DOHH2 (cell line): ENCODE measurements at regions not wholly inside any gene's neighbourhood (a gene's known extent, or its start where the extent isn't known, plus 50 kb on each side); places are given as distances from the start of the nearest gene placed in this dataset.

Experiments
- H3F3A ChIP-seq: fragments of 200-600 bp; sonication (generic), shearing (Covaris generic); 2 replicates; pipeline ENCODE4 v1.6.0; 2016; ENCODE audit warnings: antibody characterized with exemption, mild to moderate bottlenecking; ENCODE audit not compliant: control insufficient read depth, insufficient read depth
- H3K27ac ChIP-seq: fragments of 200-600 bp; sonication (generic); 2 replicates; pipeline ENCODE4 v1.5.1; 2014; ENCODE audit warnings: low read depth, mild to moderate bottlenecking, low read length, moderate library complexity
- H3K27me3 ChIP-seq: fragments of 200-600 bp; sonication (generic); 2 replicates; pipeline ENCODE4 v1.6.1; 2014; ENCODE audit warnings: mild to moderate bottlenecking, low read length, mixed read lengths; ENCODE audit not compliant: control insufficient read depth
- H3K36me3 ChIP-seq: fragments of 200-600 bp; sonication (generic); 2 replicates; pipeline ENCODE4 v1.6.1; 2014; ENCODE audit warnings: mild to moderate bottlenecking, low read length, moderate library complexity, mixed read lengths; ENCODE audit not compliant: control insufficient read depth
- H3K4me1 ChIP-seq: fragments of 200-600 bp; sonication (generic); 2 replicates; pipeline ENCODE4 v1.6.1; 2014; ENCODE audit warnings: mild to moderate bottlenecking, low read length, mixed read lengths; ENCODE audit not compliant: control insufficient read depth
- H3K4me2 ChIP-seq: fragments of 200-600 bp; sonication (generic); 2 replicates; pipeline ENCODE4 v1.6.0; 2014; ENCODE audit warnings: mild to moderate bottlenecking, low read length, moderate library complexity
- H3K4me3 ChIP-seq: fragments of 200-600 bp; sonication (generic); 2 replicates; pipeline ENCODE4 v1.5.1; 2014; ENCODE audit warnings: mild to moderate bottlenecking, low read length, mixed read lengths
- H3K79me2 ChIP-seq: fragments of 200-600 bp; sonication (generic); 2 replicates; pipeline ENCODE4 v1.6.1; 2014; ENCODE audit warnings: mild to moderate bottlenecking, low read length, mixed read lengths; ENCODE audit not compliant: control insufficient read depth
- H3K9me2 ChIP-seq: fragments of 200-600 bp; sonication (generic); replicated peaks from 2 replicates; pipeline ENCODE4 v1.6.1; 2014; ENCODE audit warnings: mild to moderate bottlenecking, low read length, mixed read lengths; ENCODE audit not compliant: control insufficient read depth
- H3K9me3 ChIP-seq: fragments of 200-600 bp; sonication (generic); 2 replicates; pipeline ENCODE4 v1.6.1; 2014; ENCODE audit warnings: antibody characterized with exemption, low read length, mixed read lengths; ENCODE audit not compliant: control insufficient read depth, insufficient read depth
- H4K20me1 ChIP-seq: fragments of 200-600 bp; sonication (generic); 2 replicates; pipeline ENCODE4 v1.6.0; 2014; ENCODE audit warnings: low read depth, mild to moderate bottlenecking, antibody characterized with exemption, low read length, moderate library complexity; ENCODE audit not compliant: control insufficient read depth, insufficient read depth
- CTCF ChIP-seq: fragments of 200-600 bp; sonication (generic); IDR thresholded peaks from one replicate; pipeline ENCODE4 v1.5.1; 2014; ENCODE audit warnings: antibody characterized with exemption, mild to moderate bottlenecking, low read depth, low read length; ENCODE audit not compliant: poor library complexity, severe bottlenecking
- EZH2phosphoT487 ChIP-seq: fragments of 200-600 bp; sonication (generic); IDR thresholded peaks from 2 replicates; pipeline ENCODE4 v1.6.1; 2017; ENCODE audit warnings: borderline replicate concordance, mild to moderate bottlenecking, antibody characterized with exemption, low read length, moderate library complexity, mixed read lengths

DNA sequence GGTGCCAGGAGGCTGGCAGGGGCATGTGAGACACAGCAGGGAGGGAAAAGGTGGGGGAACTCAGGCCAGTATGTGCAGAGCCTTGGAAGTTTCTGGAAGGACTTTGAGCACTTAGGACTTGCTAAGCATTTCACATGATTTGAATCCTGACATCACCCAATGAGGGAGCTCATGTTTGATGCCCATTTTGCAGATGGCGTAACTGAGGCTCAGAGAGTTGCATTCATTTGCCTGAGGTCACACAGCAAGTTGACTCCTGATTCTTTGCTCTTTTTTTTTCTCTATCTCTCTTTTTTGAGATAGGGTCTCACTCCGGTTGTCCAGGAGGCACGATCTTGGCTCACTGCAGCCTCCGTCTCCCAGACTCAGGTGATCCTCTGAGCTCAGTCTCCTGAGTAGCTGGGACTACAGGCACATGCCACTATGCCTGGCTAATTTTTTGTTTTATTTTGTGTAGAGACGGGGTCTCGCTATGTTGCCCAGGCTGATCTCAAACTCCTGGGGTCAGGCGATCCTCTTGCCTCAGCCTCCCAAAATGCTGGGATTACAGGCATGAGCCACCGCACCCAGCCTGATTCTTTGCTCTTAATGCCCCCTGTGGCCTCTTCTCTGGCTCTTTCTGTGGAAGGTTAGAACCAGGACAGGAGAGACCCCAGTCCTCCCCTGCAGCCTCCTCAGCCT, 246.1 kb downstream of the RBM19 start:
- Histone ChIP-seq H4K20me1 (no peaks in the 10 kb centered on the region), H3K36me3 (no peaks in the 10 kb centered on the region), H3K27me3 (no peaks in the 10 kb centered on the region), H3K9me3 (no peaks in the 10 kb centered on the region), H3K79me2 (no peaks in the 10 kb centered on the region), H3K9me2 (no peaks in the 10 kb centered on the region), H3F3A (no peaks in the 10 kb centered on the region), H3K4me2 (no peak overlapping the region), H3K27ac (no peak overlapping the region), H3K4me1 (no peaks in the 10 kb centered on the region), H3K4me3 (no peak overlapping the region)
- TF ChIP-seq EZH2phosphoT487 = no peak
- TF ChIP-seq CTCF = no peak

GRCh38 chr12:113713156-113713555, 241.5 kb upstream of the LHX5 start:
- H3K27ac ChIP-seq = no peak overlapping the region
- no peaks in the 10 kb centered on the region for H3K9me2 ChIP-seq
- H4K20me1 ChIP-seq = no peaks in the 10 kb centered on the region
- H3K9me3 ChIP-seq = no peaks in the 10 kb centered on the region
- H3F3A ChIP-seq = no peaks in the 10 kb centered on the region
- no peaks in the 10 kb centered on the region for H3K36me3 ChIP-seq
- H3K4me3 ChIP-seq = no peak overlapping the region
- TF ChIP-seq CTCF = no peak
- TF ChIP-seq EZH2phosphoT487 = no peak
- H3K79me2 ChIP-seq = no peaks in the 10 kb centered on the region
- peaks cover 8% of the 10 kb centered on the region for H3K27me3 ChIP-seq
- no peaks in the 10 kb centered on the region for H3K4me1 ChIP-seq
- H3K4me2 ChIP-seq = no peak overlapping the region

DNA sequence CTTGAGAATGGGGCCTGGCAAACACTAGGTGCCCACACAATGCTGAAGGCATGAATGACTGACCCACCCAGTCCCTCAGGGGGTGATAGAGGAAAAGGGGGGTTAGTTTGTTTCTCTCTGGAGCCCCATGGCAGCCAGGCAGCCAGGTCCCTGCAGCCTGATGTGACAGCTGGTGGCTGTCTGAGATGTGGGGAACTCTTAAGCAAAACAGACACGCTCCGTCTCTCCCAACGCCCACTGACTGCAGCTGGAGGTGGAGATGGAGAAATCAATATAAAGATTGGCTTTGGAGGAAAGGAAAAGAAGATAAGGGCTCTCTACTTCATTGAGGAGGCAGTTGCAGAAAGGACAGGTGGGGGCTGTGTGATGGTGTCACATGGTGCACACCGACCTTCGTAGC, 240.8 kb upstream of the LHX5 start:
- no peaks in the 10 kb centered on the region for H3K9me3 ChIP-seq
- H3F3A ChIP-seq = no peaks in the 10 kb centered on the region
- peaks cover 8% of the 10 kb centered on the region for H3K27me3 ChIP-seq
- TF ChIP-seq EZH2phosphoT487 = no peak
- no peak for TF ChIP-seq CTCF
- no peaks in the 10 kb centered on the region for H3K9me2 ChIP-seq
- H3K79me2 ChIP-seq = no peaks in the 10 kb centered on the region
- no peaks in the 10 kb centered on the region for H4K20me1 ChIP-seq
- H3K27ac ChIP-seq = no peak overlapping the region
- H3K36me3 ChIP-seq = no peaks in the 10 kb centered on the region
- no peak overlapping the region for H3K4me2 ChIP-seq
- H3K4me3 ChIP-seq = no peak overlapping the region
- no peaks in the 10 kb centered on the region for H3K4me1 ChIP-seq
